Mesenchymal stem cell (in vitro differentiated cells and primary cell): ENCODE measurements at regions not wholly inside any gene's neighbourhood (a gene's known extent, or its start where the extent isn't known, plus 50 kb on each side); places are given as distances from the start of the nearest gene placed in this dataset.

Experiments used
- DNase-seq: peaks from one replicate; pipeline ENCODE4 v3.0.0-alpha.2; 2013
- H2AFZ ChIP-seq: one replicate; pipeline ENCODE4 v1.6.1; 2013; ENCODE audit warnings: low read depth, mild to moderate bottlenecking, control low read depth, inconsistent platforms, low read length, moderate library complexity
- H2AK5ac ChIP-seq: 2 replicates; pipeline ENCODE4 v1.6.1; 2013; ENCODE audit warnings: low read length, moderate library complexity, mild to moderate bottlenecking, inconsistent platforms; ENCODE audit not compliant: severe bottlenecking
- H2BK120ac ChIP-seq: one replicate; pipeline ENCODE4 v1.6.1; 2013; ENCODE audit warnings: low read depth, mild to moderate bottlenecking, inconsistent platforms, low read length, moderate library complexity
- H2BK12ac ChIP-seq, 2 experiments: one replicate each; pipeline ENCODE4 v1.6.1; 2013; ENCODE audit warnings: inconsistent platforms in 2 of 2, low read length in 2 of 2, mild to moderate bottlenecking in 2 of 2, moderate library complexity in 2 of 2, control low read depth in 1 of 2
- H2BK15ac ChIP-seq: one replicate; pipeline ENCODE4 v1.6.1; 2013; ENCODE audit warnings: mild to moderate bottlenecking, low read depth, inconsistent platforms; ENCODE audit not compliant: poor library complexity, severe bottlenecking
- H2BK5ac ChIP-seq: 2 replicates; pipeline ENCODE4 v1.6.1; 2013; ENCODE audit warnings: low read depth, mild to moderate bottlenecking, low read length, control low read depth, inconsistent platforms; ENCODE audit not compliant: poor library complexity, severe bottlenecking
- H3K14ac ChIP-seq, 2 experiments: one replicate each; pipeline ENCODE4 v1.6.1; 2013; ENCODE audit warnings: inconsistent platforms in 2 of 2, low read length in 2 of 2, control low read depth in 1 of 2, mild to moderate bottlenecking in 1 of 2, moderate library complexity in 1 of 2
- H3K18ac ChIP-seq, 2 experiments: one replicate each; pipeline ENCODE4 v1.6.1; 2013; ENCODE audit warnings: inconsistent platforms in 2 of 2, low read length in 2 of 2, control low read depth in 1 of 2, low read depth in 1 of 2, mild to moderate bottlenecking in 1 of 2
- H3K23ac ChIP-seq, 2 experiments: one replicate each; pipeline ENCODE4 v1.6.1; 2013; ENCODE audit warnings: inconsistent platforms in 2 of 2, low read length in 2 of 2, mild to moderate bottlenecking in 2 of 2, moderate library complexity in 2 of 2, control low read depth in 1 of 2
- H3K27ac ChIP-seq: 2 replicates; pipeline ENCODE4 v1.5.1; 2013; ENCODE audit warnings: mild to moderate bottlenecking, moderate library complexity, low read length, control low read depth, inconsistent platforms; ENCODE audit not compliant: poor library complexity, severe bottlenecking
- H3K27me3 ChIP-seq, 2 experiments: 2 replicates each; pipeline versions ENCODE4 v1.6.1 to v1.7.0; 2013; ENCODE audit warnings: low read length in 2 of 2, mild to moderate bottlenecking in 2 of 2, moderate library complexity in 2 of 2, control low read depth in 1 of 2, inconsistent platforms in 1 of 2; ENCODE audit not compliant: control insufficient read depth in 1 of 2, insufficient read depth in 1 of 2
- H3K36me3 ChIP-seq, 2 experiments: 2 replicates each; pipeline versions ENCODE4 v1.6.1 to v1.7.0; 2013; ENCODE audit warnings: low read length in 2 of 2, control low read depth in 1 of 2, inconsistent platforms in 1 of 2, low read depth in 1 of 2, mild to moderate bottlenecking in 1 of 2; ENCODE audit not compliant: insufficient read depth in 2 of 2, control insufficient read depth in 1 of 2
- H3K4ac ChIP-seq, 2 experiments: one replicate each; pipeline ENCODE4 v1.6.1; 2013; ENCODE audit warnings: inconsistent platforms in 2 of 2, low read length in 2 of 2, mild to moderate bottlenecking in 2 of 2, moderate library complexity in 2 of 2, control low read depth in 1 of 2, low read depth in 1 of 2
- H3K4me1 ChIP-seq: 2 replicates; pipeline ENCODE4 v1.6.1; 2013; ENCODE audit warnings: low read depth, low read length, control low read depth; ENCODE audit not compliant: control insufficient read depth, insufficient read depth
- H3K4me2 ChIP-seq: 2 replicates; pipeline ENCODE4 v1.6.1; 2013; ENCODE audit warnings: low read length, mild to moderate bottlenecking, inconsistent platforms; ENCODE audit not compliant: poor library complexity, severe bottlenecking
- H3K4me3 ChIP-seq, 2 experiments: 2 replicates each; pipeline versions ENCODE4 v1.5.1 to v1.7.0; 2013; ENCODE audit warnings: low read length in 2 of 2, mild to moderate bottlenecking in 2 of 2, control low read depth in 1 of 2, low read depth in 1 of 2; ENCODE audit not compliant: insufficient read depth in 1 of 2
- H3K79me1 ChIP-seq: replicated peaks from 2 replicates; pipeline ENCODE4 v1.6.1; 2013; ENCODE audit warnings: mild to moderate bottlenecking, control low read depth, low read length, inconsistent platforms; ENCODE audit not compliant: poor library complexity, severe bottlenecking
- H3K9ac ChIP-seq: 2 replicates; pipeline ENCODE4 v1.7.0; 2013; ENCODE audit warnings: mild to moderate bottlenecking, low read length, moderate library complexity
- H3K9me3 ChIP-seq: 2 replicates; pipeline ENCODE4 v1.7.0; 2013; ENCODE audit warnings: mild to moderate bottlenecking, low read length; ENCODE audit not compliant: control insufficient read depth
- H4K8ac ChIP-seq: one replicate; pipeline ENCODE4 v1.6.1; 2013; ENCODE audit warnings: inconsistent platforms, mild to moderate bottlenecking, low read length, moderate library complexity
- H4K91ac ChIP-seq: one replicate; pipeline ENCODE4 v1.6.1; 2013; ENCODE audit warnings: mild to moderate bottlenecking, low read length, inconsistent platforms
- WGBS: methylation state at CpG from one replicate; pipeline ENCODE4 v1.1.7; 2013; ENCODE audit warnings: mixed read lengths; 5-methylcytosine and 5-hydroxymethylcytosine counted together

GRCh38 chr1:234665975-234666605 is 56.1 kb upstream of the IRF2BP2 start:
- no peak overlapping the region for H3K27ac ChIP-seq

GRCh38 chr1:234662148-234662547 is 52.2 kb upstream of the IRF2BP2 start:
- H3K4me3 ChIP-seq: no peak overlapping the region
- H3K14ac ChIP-seq: no peak overlapping the region
- H4K91ac ChIP-seq: no peak overlapping the region
- H2BK12ac ChIP-seq: peak overlapping the region in 1 of 2 experiments; percentile 67
- WGBS: 96% methylated on average over 8 of the region's 8 CpGs
- no peak overlapping the region for H2AK5ac ChIP-seq
- no peak overlapping the region for H2BK120ac ChIP-seq
- peaks cover 5% of the 10 kb centered on the region for H3K9me3 ChIP-seq
- DNase-seq: no peak
- H3K4me1 ChIP-seq: peaks cover 4% of the 10 kb centered on the region
- H3K9ac ChIP-seq: no peak overlapping the region
- H3K23ac ChIP-seq: no peak overlapping the region
- no peak overlapping the region for H3K4ac ChIP-seq
- no peak overlapping the region for H3K27ac ChIP-seq
- no peak overlapping the region for H2BK5ac ChIP-seq
- H2AFZ ChIP-seq: no peak overlapping the region
- no peak overlapping the region for H3K4me2 ChIP-seq
- H3K36me3 ChIP-seq: no peaks in the 10 kb centered on the region
- no peaks in the 10 kb centered on the region for H3K79me1 ChIP-seq
- no peak overlapping the region for H3K18ac ChIP-seq
- no peaks in the 10 kb centered on the region for H3K27me3 ChIP-seq
- no peak overlapping the region for H2BK15ac ChIP-seq
- H4K8ac ChIP-seq: no peak overlapping the region

More at GRCh38 chr1:234665975-234666605, 56.1 kb upstream of the IRF2BP2 start:
- H2AK5ac ChIP-seq: no peak overlapping the region
- no peak overlapping the region for H3K18ac ChIP-seq
- H3K23ac ChIP-seq: no peak overlapping the region
- no peak overlapping the region for H2BK15ac ChIP-seq
- no peaks in the 10 kb centered on the region for H3K27me3 ChIP-seq
- H3K4me2 ChIP-seq: no peak overlapping the region
- no peaks in the 10 kb centered on the region for H3K4me1 ChIP-seq
- no peak overlapping the region for H3K4me3 ChIP-seq
- H2BK120ac ChIP-seq: no peak overlapping the region
- H3K9me3 ChIP-seq: peaks cover 5% of the 10 kb centered on the region
- no peaks in the 10 kb centered on the region for H3K36me3 ChIP-seq
- no peak overlapping the region for H3K4ac ChIP-seq
- DNase-seq: peak; percentile 55
- H4K8ac ChIP-seq: no peak overlapping the region
- H3K9ac ChIP-seq: no peak overlapping the region
- H3K79me1 ChIP-seq: no peaks in the 10 kb centered on the region
- no peak overlapping the region for H4K91ac ChIP-seq
- no peak overlapping the region for H3K14ac ChIP-seq
- H2BK12ac ChIP-seq: peak overlapping the region in 1 of 2 experiments; percentile 54
- no peak overlapping the region for H2AFZ ChIP-seq
- 82% methylated on average over 6 of the region's 6 CpGs for whole genome bisulfite sequencing
- H2BK5ac ChIP-seq: no peak overlapping the region

GRCh38 chr1:234661317-234661928 is 51.4 kb upstream of the IRF2BP2 start:
- DNase-seq: no peak
- Histone ChIP-seq H3K9me3 (no peaks in the 10 kb centered on the region), H2BK5ac (no peak overlapping the region), H4K91ac (peak overlapping the region; percentile 57), H4K8ac (no peak overlapping the region), H3K27ac (no peak overlapping the region), H3K27me3 (no peaks in the 10 kb centered on the region), H2AK5ac (no peak overlapping the region), H3K4me3 (no peak overlapping the region), H3K9ac (no peak overlapping the region), H3K18ac (no peak overlapping the region), H2AFZ (no peak overlapping the region), H3K4me2 (no peak overlapping the region), H2BK120ac (no peak overlapping the region), H3K14ac (peak overlapping the region in 1 of 2 experiments; percentile 42), H3K4ac (no peak overlapping the region), H3K79me1 (no peaks in the 10 kb centered on the region), H3K36me3 (no peaks in the 10 kb centered on the region), H2BK12ac (peak overlapping the region; percentile 33 to 44), H2BK15ac (no peak overlapping the region), H3K23ac (no peak overlapping the region), H3K4me1 (peaks cover 9% of the 10 kb centered on the region)
- 96% methylated on average over 11 of the region's 11 CpGs for WGBS

GRCh38 chr1:234660536-234661316 is 50.7 kb upstream of the IRF2BP2 start:
- H2BK120ac ChIP-seq: no peak overlapping the region
- H4K91ac ChIP-seq: no peak overlapping the region
- H2AK5ac ChIP-seq: no peak overlapping the region
- H3K79me1 ChIP-seq: no peaks in the 10 kb centered on the region
- no peak overlapping the region for H2BK15ac ChIP-seq
- H3K27me3 ChIP-seq: no peaks in the 10 kb centered on the region
- H3K23ac ChIP-seq: no peak overlapping the region
- H3K18ac ChIP-seq: no peak overlapping the region
- no peaks in the 10 kb centered on the region for H3K36me3 ChIP-seq
- no peaks in the 10 kb centered on the region for H3K9me3 ChIP-seq
- H3K4me3 ChIP-seq: no peak overlapping the region
- H2AFZ ChIP-seq: no peak overlapping the region
- DNase-seq: no peak
- no peak overlapping the region for H3K4ac ChIP-seq
- no peak overlapping the region for H4K8ac ChIP-seq
- peaks cover 9% of the 10 kb centered on the region for H3K4me1 ChIP-seq
- peak overlapping the region; percentile 37 to 44 for H2BK12ac ChIP-seq
- no peak overlapping the region for H3K4me2 ChIP-seq
- H3K27ac ChIP-seq: no peak overlapping the region
- no peak overlapping the region for H2BK5ac ChIP-seq
- H3K9ac ChIP-seq: no peak overlapping the region
- peak overlapping the region in 1 of 2 experiments; percentile 42 for H3K14ac ChIP-seq
- WGBS: 93% methylated on average over 16 of the region's 18 CpGs
